ENCODE measurements at regions not wholly inside any gene's neighbourhood (a gene's known extent, or its start where the extent isn't known, plus 50 kb on each side); places are given as distances from the start of the nearest gene placed in this dataset.

DNA sequence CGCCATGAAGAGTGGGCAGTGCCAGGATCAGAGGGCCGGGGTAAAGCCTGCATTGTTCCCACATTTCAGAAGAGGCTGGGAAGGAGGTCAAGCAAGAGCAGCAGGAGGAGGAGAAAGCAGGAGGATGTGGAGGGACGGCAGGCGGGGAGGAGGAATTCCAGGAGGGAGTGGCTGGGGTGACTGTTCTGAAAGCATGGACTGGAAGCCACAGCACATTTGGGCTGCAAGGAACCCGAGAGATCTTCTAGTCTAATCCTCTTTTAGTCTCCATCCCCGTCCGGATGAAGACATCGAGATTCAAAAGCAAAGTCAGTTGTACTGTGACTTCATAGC, 76.9 kb downstream of the FAM50B start:
- H3K4me3 ChIP-seq = no peak overlapping the region
- DNase-seq = peak in 1 of 2 donors; percentile 44
- H3K36me3 ChIP-seq = no peaks in the 10 kb centered on the region
- intact Hi-C loops (cut with DNase I; ENCODE audit: low total_unique reads) = no loop called here
- H3K9me3 ChIP-seq = no peaks in the 10 kb centered on the region
- TF ChIP-seq, protein P1, sequence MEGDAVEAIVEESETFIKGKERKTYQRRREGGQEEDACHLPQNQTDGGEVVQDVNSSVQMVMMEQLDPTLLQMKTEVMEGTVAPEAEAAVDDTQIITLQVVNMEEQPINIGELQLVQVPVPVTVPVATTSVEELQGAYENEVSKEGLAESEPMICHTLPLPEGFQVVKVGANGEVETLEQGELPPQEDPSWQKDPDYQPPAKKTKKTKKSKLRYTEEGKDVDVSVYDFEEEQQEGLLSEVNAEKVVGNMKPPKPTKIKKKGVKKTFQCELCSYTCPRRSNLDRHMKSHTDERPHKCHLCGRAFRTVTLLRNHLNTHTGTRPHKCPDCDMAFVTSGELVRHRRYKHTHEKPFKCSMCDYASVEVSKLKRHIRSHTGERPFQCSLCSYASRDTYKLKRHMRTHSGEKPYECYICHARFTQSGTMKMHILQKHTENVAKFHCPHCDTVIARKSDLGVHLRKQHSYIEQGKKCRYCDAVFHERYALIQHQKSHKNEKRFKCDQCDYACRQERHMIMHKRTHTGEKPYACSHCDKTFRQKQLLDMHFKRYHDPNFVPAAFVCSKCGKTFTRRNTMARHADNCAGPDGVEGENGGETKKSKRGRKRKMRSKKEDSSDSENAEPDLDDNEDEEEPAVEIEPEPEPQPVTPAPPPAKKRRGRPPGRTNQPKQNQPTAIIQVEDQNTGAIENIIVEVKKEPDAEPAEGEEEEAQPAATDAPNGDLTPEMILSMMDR (IDR thresholded peaks at IDR 0.05 in 4 of 5, conservative IDR thresholded peaks at IDR 0.05 in 1 of 5) = no peak
- no peak for TF ChIP-seq POLR2A (IDR thresholded peaks at IDR 0.05)
- in situ Hi-C loops (cut with MboI; ENCODE audit: low sequenced_read_pairs in 4 of 4) = no loop called here
- peak overlapping the region; percentile 13 to 74 (median 27) for H3K27ac ChIP-seq
- peak in 1 of 2 donors; percentile 48 for ATAC-seq
- H3K4me1 ChIP-seq = peaks cover 22 to 24% of the 10 kb centered on the region in 2 donors
- no peaks in the 10 kb centered on the region for H3K27me3 ChIP-seq

DNA sequence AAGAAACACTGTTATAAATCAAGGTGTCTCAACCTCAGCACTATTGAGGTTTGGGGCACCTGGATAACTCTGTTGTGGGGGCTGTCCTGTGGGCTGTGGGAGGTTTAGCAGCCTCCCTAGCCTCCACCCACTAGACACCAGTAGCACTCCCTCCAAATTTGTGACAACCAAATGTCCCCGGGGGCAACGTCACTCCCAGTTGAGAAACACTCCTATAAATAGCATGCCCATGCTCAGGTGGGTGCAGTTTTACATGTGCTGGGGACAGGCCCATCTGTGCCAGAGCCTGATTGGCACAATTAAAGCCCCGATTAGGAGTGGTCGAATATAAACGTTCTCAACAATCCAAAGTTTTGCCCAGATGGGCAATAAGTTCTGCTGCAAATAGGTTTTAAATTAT, 78.9 kb downstream of the FAM50B start:
- intact Hi-C loops (cut with DNase I; ENCODE audit: low total_unique reads) (no loop called here), in situ Hi-C loops (cut with MboI; ENCODE audit: low sequenced_read_pairs in 4 of 4) (no loop called here)
- Histone ChIP-seq H3K27ac (peak overlapping the region; percentile 54 to 74 (median 65)), H3K9me3 (no peaks in the 10 kb centered on the region), H3K27me3 (no peaks in the 10 kb centered on the region), H3K4me1 (peaks cover 22 to 24% of the 10 kb centered on the region in 2 donors), H3K4me3 (no peak overlapping the region), H3K36me3 (no peaks in the 10 kb centered on the region)
- peak in 1 of 2 donors; percentile 31 for TF ChIP-seq POLR2A (IDR thresholded peaks at IDR 0.05)
- TF ChIP-seq, protein P1 (IDR thresholded peaks at IDR 0.05 in 4 of 5, conservative IDR thresholded peaks at IDR 0.05 in 1 of 5) = no peak
- DNase-seq (peak in 1 of 2 donors; percentile 40), ATAC-seq (peak; percentile 63 to 71)

DNA sequence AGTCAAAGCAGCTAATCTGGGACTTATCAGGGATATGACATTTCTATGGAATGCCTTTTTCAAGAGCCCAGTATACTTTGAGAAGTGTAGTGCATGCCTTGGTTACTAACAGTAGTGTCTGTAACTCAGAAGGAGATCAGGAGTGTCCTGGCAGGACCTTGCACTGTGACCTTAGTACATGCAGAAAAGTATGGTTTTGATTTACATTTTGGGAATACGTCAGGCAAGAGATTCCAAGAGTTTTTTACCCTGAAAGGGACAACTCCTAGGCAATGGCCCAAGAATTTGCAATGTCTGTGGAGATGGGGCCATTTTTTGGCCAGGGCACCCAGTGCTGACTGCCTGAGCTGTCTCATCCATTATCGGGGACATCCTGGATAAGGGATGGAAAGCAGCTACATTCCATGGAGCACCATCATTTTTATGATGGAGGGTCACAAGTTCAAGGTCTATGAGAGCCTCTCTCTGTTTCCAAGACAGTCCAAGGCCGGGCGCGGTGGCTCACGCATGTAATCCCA, 80.2 kb downstream of the FAM50B start:
- Histone ChIP-seq H3K36me3 (no peaks in the 10 kb centered on the region), H3K4me3 (no peak overlapping the region), H3K27ac (peak overlapping the region; percentile 54 to 74 (median 65)), H3K9me3 (no peaks in the 10 kb centered on the region), H3K4me1 (peaks cover 16 to 20% of the 10 kb centered on the region in 2 donors), H3K27me3 (no peaks in the 10 kb centered on the region)
- TF ChIP-seq, protein P1 (IDR thresholded peaks at IDR 0.05 in 4 of 5, conservative IDR thresholded peaks at IDR 0.05 in 1 of 5) = no peak
- TF ChIP-seq POLR2A (IDR thresholded peaks at IDR 0.05) = no peak
- peak in 1 of 2 donors; percentile 10 for ATAC-seq
- in situ Hi-C loops (cut with MboI; ENCODE audit: low sequenced_read_pairs in 4 of 4) (no loop called here), intact Hi-C loops (cut with DNase I; ENCODE audit: low total_unique reads) (no loop called here)
- no peak for DNase-seq

DNA sequence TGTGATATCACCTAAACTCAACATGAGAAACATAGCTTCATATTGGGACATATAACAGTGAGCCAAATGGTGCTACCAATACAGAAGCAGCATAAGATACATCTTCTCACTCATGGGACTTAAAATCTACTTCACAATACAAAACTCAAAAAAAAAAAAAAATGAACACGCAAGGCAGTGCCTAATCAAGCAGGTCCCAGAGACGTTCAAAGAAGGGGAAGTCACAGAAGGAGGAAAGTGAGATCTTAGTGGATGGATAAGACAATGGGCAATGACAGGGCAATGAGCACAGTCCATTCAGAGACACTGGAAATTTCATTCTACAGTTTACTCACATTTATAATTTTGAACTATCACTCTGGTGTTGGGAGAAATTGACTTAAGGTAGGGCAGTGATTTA, 88.3 kb downstream of the FAM50B start:
- intact Hi-C loops (cut with DNase I; ENCODE audit: low total_unique reads) = loop anchor here (5.0 kb wide), 1 partner anchor 55 kb away; no protein-coding TSS in a partner anchor
- H3K27ac ChIP-seq = no peak overlapping the region
- ATAC-seq (no peak), DNase-seq (no peak)
- in situ Hi-C loops (cut with MboI; ENCODE audit: low sequenced_read_pairs in 4 of 4) = loop anchor here in 3 of 4 donors (10.0 kb wide), 3 partner anchors 53 to 193 kb away; partner anchors contain the start of gene FAM50B (in 1 of the 3)
- TF ChIP-seq, protein P1 (IDR thresholded peaks at IDR 0.05 in 4 of 5, conservative IDR thresholded peaks at IDR 0.05 in 1 of 5) = no peak
- TF ChIP-seq POLR2A (IDR thresholded peaks at IDR 0.05) = no peak
- no peaks in the 10 kb centered on the region for H3K4me1 ChIP-seq
- no peaks in the 10 kb centered on the region for H3K27me3 ChIP-seq
- H3K4me3 ChIP-seq = no peak overlapping the region
- no peaks in the 10 kb centered on the region for H3K36me3 ChIP-seq
- H3K9me3 ChIP-seq = no peaks in the 10 kb centered on the region
